Liver (tissue), 8 donors: ENCODE measurements at regions not wholly inside any gene's neighbourhood (a gene's known extent, or its start where the extent isn't known, plus 50 kb on each side); places are given as distances from the start of the nearest gene placed in this dataset.

Experiments
- DNase-seq: peaks from one replicate; pipeline ENCODE4 v3.0.0-alpha.2; 2017; ENCODE audit warnings: low spot score
- H3K27ac ChIP-seq, 2 donors: one replicate each; pipeline ENCODE4 v1.7.0; 2013; ENCODE audit warnings: inconsistent platforms in 2 of 2, low read length in 2 of 2, control low read depth in 1 of 2, low read depth in 1 of 2, mild to moderate bottlenecking in 1 of 2
- H3K27me3 ChIP-seq, 4 donors: one replicate each; pipeline versions ENCODE4 v1.6.1 to v1.7.0; 2013; ENCODE audit warnings: low read length in 3 of 4, inconsistent platforms in 1 of 4, mild to moderate bottlenecking in 1 of 4, moderate library complexity in 1 of 4; ENCODE audit not compliant: control insufficient read depth in 4 of 4, insufficient read depth in 4 of 4
- H3K36me3 ChIP-seq, 4 donors: one replicate each; pipeline versions ENCODE4 v1.6.1 to v1.7.0; 2013; ENCODE audit warnings: low read length in 3 of 4, mild to moderate bottlenecking in 3 of 4, low read depth in 1 of 4, moderate library complexity in 1 of 4; ENCODE audit not compliant: control insufficient read depth in 4 of 4, insufficient read depth in 3 of 4
- H3K4me1 ChIP-seq, 4 donors: one replicate each; pipeline versions ENCODE4 v1.6.1 to v1.7.0; 2013; ENCODE audit warnings: low read length in 3 of 4, mild to moderate bottlenecking in 3 of 4, moderate library complexity in 1 of 4; ENCODE audit not compliant: control insufficient read depth in 4 of 4, insufficient read depth in 4 of 4
- H3K4me3 ChIP-seq, 3 donors: one replicate each; pipeline versions ENCODE4 v1.6.1 to v1.7.0; 2013; ENCODE audit warnings: low read length in 3 of 3, control low read depth in 1 of 3, low read depth in 1 of 3, mild to moderate bottlenecking in 1 of 3
- H3K9ac ChIP-seq, 2 donors: one replicate each; pipeline ENCODE4 v1.7.0; 2013; ENCODE audit warnings: low read length in 2 of 2, mild to moderate bottlenecking in 2 of 2, moderate library complexity in 2 of 2, control low read depth in 1 of 2, low read depth in 1 of 2
- H3K9me3 ChIP-seq, 4 donors: one replicate each; pipeline versions ENCODE4 v1.6.1 to v1.7.0; 2013; ENCODE audit warnings: low read length in 3 of 4; ENCODE audit not compliant: control insufficient read depth in 4 of 4
- EGR1 ChIP-seq, 2 donors: IDR thresholded peaks; 2 replicates each; pipeline ENCODE4 v1.6.1; 2016 to 2018; ENCODE audit warnings: antibody characterized with exemption in 2 of 2, low read depth in 2 of 2
- FOXA1 ChIP-seq: IDR thresholded peaks from 2 replicates; pipeline ENCODE4 v1.6.1; 2016; ENCODE audit warnings: antibody characterized with exemption
- FOXA2 ChIP-seq: IDR thresholded peaks from 2 replicates; pipeline ENCODE4 v1.6.1; 2016; ENCODE audit warnings: antibody characterized with exemption
- GABPA ChIP-seq, 2 donors: IDR thresholded peaks in 1 of 2; conservative IDR thresholded peaks in 1 of 2; 2 replicates each; pipeline ENCODE4 v1.6.1; 2016; ENCODE audit warnings: antibody characterized with exemption in 2 of 2, mild to moderate bottlenecking in 1 of 2, moderate library complexity in 1 of 2
- HNF4A ChIP-seq, 2 donors: conservative IDR thresholded peaks; 2 replicates each; pipeline ENCODE4 v1.6.1; 2016; ENCODE audit warnings: antibody characterized with exemption in 2 of 2, mild to moderate bottlenecking in 2 of 2
- HNF4G ChIP-seq: IDR thresholded peaks from 2 replicates; pipeline ENCODE4 v1.6.1; 2016; ENCODE audit warnings: antibody characterized with exemption
- JUND ChIP-seq, 2 donors: IDR thresholded peaks; 2 replicates each; pipeline ENCODE4 v1.6.1; 2016; ENCODE audit warnings: antibody characterized with exemption in 2 of 2
- MAX ChIP-seq: IDR thresholded peaks from 2 replicates; pipeline ENCODE4 v1.6.1; 2016; ENCODE audit warnings: antibody characterized with exemption
- NR2F2 ChIP-seq: IDR thresholded peaks from 2 replicates; pipeline ENCODE4 v1.6.1; 2016; ENCODE audit warnings: antibody characterized with exemption
- RAD21 ChIP-seq, 2 donors: IDR thresholded peaks; 2 replicates each; pipeline ENCODE4 v1.6.1; 2016; ENCODE audit warnings: antibody characterized with exemption in 2 of 2, mild to moderate bottlenecking in 2 of 2
- RXRA ChIP-seq, 2 donors: IDR thresholded peaks; 2 replicates each; pipeline ENCODE4 v1.6.1; 2017 to 2018; ENCODE audit warnings: antibody characterized with exemption in 2 of 2, mild to moderate bottlenecking in 1 of 2
- SP1 ChIP-seq: IDR thresholded peaks from 2 replicates; pipeline ENCODE4 v1.6.1; 2018; ENCODE audit warnings: antibody characterized with exemption, mild to moderate bottlenecking
- TAF1 ChIP-seq: conservative IDR thresholded peaks from 2 replicates; pipeline ENCODE4 v1.6.1; 2016; ENCODE audit warnings: antibody characterized with exemption, mild to moderate bottlenecking
- YY1 ChIP-seq: IDR thresholded peaks from 2 replicates; pipeline ENCODE4 v1.6.1; 2016; ENCODE audit warnings: antibody characterized with exemption, mild to moderate bottlenecking
- ZBTB33 ChIP-seq: IDR thresholded peaks from 2 replicates; pipeline ENCODE4 v1.6.1; 2016; ENCODE audit warnings: antibody characterized with exemption
- WGBS: extraction: QIAGEN DNeasy Blood & Tissue Kit; methylation state at CpG from one replicate; pipeline ENCODE4 v1.1.7; 2013; 5-methylcytosine and 5-hydroxymethylcytosine counted together
- TF ChIP-seq, protein P1 (sequence below): IDR thresholded peaks from 2 replicates; pipeline ENCODE4 v1.6.1; 2016; ENCODE audit warnings: antibody characterized with exemption, mild to moderate bottlenecking
- TF ChIP-seq, protein P2 (sequence below): IDR thresholded peaks from 2 replicates; pipeline ENCODE4 v1.6.1; 2016; ENCODE audit warnings: antibody characterized with exemption
- TF ChIP-seq, protein P3 (sequence below): fragments of 150-350 bp; IDR thresholded peaks from 2 replicates; pipeline ENCODE4 v1.5.1; 2017; ENCODE audit warnings: improper control_type of control experiment, low read depth, low read length; ENCODE audit not compliant: missing input control
- donor health status: healthy.
- donor health status: healthy.
- donor health status: healthy.
- donor health status: healthy.
- donor health status: healthy.

DNA sequence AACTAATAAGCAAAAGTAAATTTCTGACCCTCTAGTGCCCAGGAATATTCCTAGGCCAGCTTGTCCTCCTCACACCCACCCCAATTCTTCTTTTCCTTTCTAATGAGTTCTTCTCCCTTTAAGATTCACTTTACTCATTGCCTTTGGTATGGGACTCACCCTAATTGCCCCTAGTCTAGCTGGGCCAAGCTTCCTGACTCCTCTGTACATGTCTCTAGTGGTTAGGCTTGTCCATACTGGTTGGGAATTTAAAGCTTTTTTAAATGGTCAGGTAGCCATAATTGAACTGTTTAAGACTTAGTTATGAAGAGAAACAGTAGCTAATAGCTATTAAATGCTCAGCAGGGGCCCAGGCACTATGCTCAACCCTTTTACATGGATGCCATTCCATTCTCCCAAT lies 248.2 kb downstream of the C12orf42 start:
- H3K9me3 ChIP-seq: no peaks in the 10 kb centered on the region
- H3K4me1 ChIP-seq: no peaks in the 10 kb centered on the region
- TF ChIP-seq FOXA2 (no peak), EGR1 (IDR thresholded peaks at IDR 0.05; ENCODE audit: low read depth in 2 of 2) (no peak), MAX (no peak), GABPA (IDR thresholded peaks at IDR 0.05 in 1 of 2, conservative IDR thresholded peaks at IDR 0.05 in 1 of 2) (no peak), TAF1 (no peak), HNF4G (no peak), JUND (IDR thresholded peaks at IDR 0.05) (no peak), NR2F2 (no peak), RXRA (IDR thresholded peaks at IDR 0.05) (no peak), YY1 (no peak), FOXA1 (no peak), RAD21 (IDR thresholded peaks at IDR 0.05) (no peak), SP1 (no peak), ZBTB33 (no peak), HNF4A (conservative IDR thresholded peaks at IDR 0.05) (no peak)
- TF ChIP-seq, protein P1, sequence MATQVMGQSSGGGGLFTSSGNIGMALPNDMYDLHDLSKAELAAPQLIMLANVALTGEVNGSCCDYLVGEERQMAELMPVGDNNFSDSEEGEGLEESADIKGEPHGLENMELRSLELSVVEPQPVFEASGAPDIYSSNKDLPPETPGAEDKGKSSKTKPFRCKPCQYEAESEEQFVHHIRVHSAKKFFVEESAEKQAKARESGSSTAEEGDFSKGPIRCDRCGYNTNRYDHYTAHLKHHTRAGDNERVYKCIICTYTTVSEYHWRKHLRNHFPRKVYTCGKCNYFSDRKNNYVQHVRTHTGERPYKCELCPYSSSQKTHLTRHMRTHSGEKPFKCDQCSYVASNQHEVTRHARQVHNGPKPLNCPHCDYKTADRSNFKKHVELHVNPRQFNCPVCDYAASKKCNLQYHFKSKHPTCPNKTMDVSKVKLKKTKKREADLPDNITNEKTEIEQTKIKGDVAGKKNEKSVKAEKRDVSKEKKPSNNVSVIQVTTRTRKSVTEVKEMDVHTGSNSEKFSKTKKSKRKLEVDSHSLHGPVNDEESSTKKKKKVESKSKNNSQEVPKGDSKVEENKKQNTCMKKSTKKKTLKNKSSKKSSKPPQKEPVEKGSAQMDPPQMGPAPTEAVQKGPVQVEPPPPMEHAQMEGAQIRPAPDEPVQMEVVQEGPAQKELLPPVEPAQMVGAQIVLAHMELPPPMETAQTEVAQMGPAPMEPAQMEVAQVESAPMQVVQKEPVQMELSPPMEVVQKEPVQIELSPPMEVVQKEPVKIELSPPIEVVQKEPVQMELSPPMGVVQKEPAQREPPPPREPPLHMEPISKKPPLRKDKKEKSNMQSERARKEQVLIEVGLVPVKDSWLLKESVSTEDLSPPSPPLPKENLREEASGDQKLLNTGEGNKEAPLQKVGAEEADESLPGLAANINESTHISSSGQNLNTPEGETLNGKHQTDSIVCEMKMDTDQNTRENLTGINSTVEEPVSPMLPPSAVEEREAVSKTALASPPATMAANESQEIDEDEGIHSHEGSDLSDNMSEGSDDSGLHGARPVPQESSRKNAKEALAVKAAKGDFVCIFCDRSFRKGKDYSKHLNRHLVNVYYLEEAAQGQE: no peak
- TF ChIP-seq, protein P2, sequence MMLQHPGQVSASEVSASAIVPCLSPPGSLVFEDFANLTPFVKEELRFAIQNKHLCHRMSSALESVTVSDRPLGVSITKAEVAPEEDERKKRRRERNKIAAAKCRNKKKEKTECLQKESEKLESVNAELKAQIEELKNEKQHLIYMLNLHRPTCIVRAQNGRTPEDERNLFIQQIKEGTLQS: no peak
- TF ChIP-seq, protein P3, sequence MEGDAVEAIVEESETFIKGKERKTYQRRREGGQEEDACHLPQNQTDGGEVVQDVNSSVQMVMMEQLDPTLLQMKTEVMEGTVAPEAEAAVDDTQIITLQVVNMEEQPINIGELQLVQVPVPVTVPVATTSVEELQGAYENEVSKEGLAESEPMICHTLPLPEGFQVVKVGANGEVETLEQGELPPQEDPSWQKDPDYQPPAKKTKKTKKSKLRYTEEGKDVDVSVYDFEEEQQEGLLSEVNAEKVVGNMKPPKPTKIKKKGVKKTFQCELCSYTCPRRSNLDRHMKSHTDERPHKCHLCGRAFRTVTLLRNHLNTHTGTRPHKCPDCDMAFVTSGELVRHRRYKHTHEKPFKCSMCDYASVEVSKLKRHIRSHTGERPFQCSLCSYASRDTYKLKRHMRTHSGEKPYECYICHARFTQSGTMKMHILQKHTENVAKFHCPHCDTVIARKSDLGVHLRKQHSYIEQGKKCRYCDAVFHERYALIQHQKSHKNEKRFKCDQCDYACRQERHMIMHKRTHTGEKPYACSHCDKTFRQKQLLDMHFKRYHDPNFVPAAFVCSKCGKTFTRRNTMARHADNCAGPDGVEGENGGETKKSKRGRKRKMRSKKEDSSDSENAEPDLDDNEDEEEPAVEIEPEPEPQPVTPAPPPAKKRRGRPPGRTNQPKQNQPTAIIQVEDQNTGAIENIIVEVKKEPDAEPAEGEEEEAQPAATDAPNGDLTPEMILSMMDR: no peak
- H3K27me3 ChIP-seq: no peaks in the 10 kb centered on the region
- H3K36me3 ChIP-seq: no peaks in the 10 kb centered on the region
- DNase-seq: no peak
- H3K9ac ChIP-seq: no peak overlapping the region
- H3K4me3 ChIP-seq: no peak overlapping the region
- H3K27ac ChIP-seq: no peak overlapping the region

GRCh38 chr12:103249607-103250006 lies 246.2 kb downstream of the C12orf42 start:
- H3K27ac ChIP-seq: no peak overlapping the region
- 88% methylated on average over 3 of the region's 3 CpGs for WGBS
- no peak for DNase-seq
- TF ChIP-seq FOXA2: no peak
- no peak for TF ChIP-seq HNF4G
- TF ChIP-seq RAD21 (IDR thresholded peaks at IDR 0.05): no peak
- TF ChIP-seq, protein P3: no peak
- no peak for TF ChIP-seq YY1
- no peak for TF ChIP-seq SP1
- TF ChIP-seq ZBTB33: no peak
- no peak for TF ChIP-seq HNF4A (conservative IDR thresholded peaks at IDR 0.05)
- no peak for TF ChIP-seq TAF1
- no peak for TF ChIP-seq JUND (IDR thresholded peaks at IDR 0.05)
- no peak for TF ChIP-seq FOXA1
- TF ChIP-seq GABPA (IDR thresholded peaks at IDR 0.05 in 1 of 2, conservative IDR thresholded peaks at IDR 0.05 in 1 of 2): no peak

More at GRCh38 chr12:103249607-103250006, 246.2 kb downstream of the C12orf42 start:
- no peaks in the 10 kb centered on the region for H3K4me1 ChIP-seq
- no peak overlapping the region for H3K9ac ChIP-seq
- no peak overlapping the region for H3K4me3 ChIP-seq
- H3K36me3 ChIP-seq: no peaks in the 10 kb centered on the region
- no peaks in the 10 kb centered on the region for H3K9me3 ChIP-seq
- H3K27me3 ChIP-seq: no peaks in the 10 kb centered on the region
